D721Med (cell line): ENCODE measurements at regions not wholly inside any gene's neighbourhood (a gene's known extent, or its start where the extent isn't known, plus 50 kb on each side); places are given as distances from the start of the nearest gene placed in this dataset.

Experiments used
- DNase-seq: peaks from one replicate; pipeline ENCODE4 v3.0.0; 2011; ENCODE audit warnings: low spot score; ENCODE audit not compliant: insufficient read length
- FAIRE-seq: peaks from 2 replicates; lab custom pipeline; 2011; peaks lifted over from hg19 to GRCh38; lab: Jason Lieb, UNC
- CTCF ChIP-seq: IDR thresholded peaks from 2 replicates; pipeline ENCODE4 v1.5.1; 2012; ENCODE audit warnings: mild to moderate bottlenecking, control low read depth; ENCODE audit not compliant: insufficient read depth; ENCODE audit errors: missing control alignments

DNA sequence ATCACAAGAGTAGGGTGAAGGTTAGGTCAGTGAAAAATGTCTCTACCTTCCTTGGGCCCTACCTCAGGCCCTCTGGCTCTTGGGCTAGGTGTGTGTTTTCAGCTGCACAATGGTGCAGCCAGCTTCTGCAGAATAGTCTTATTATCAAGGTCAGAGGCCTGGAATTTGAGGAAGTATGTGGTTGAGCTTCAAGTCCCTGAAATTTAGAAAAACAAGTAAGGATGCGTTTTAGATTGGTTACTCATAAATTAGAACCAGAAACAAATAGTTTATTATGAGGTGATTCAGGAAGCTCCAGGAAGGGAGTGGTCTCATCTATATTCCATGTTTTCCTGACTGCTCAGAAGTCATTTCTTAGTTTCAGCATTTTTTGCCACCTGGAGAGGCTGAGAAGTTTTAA is 204.2 kb upstream of the CELF4 start:
- FAIRE-seq, result no peak
- no peak for DNase-seq
- TF ChIP-seq CTCF, result no peak

DNA sequence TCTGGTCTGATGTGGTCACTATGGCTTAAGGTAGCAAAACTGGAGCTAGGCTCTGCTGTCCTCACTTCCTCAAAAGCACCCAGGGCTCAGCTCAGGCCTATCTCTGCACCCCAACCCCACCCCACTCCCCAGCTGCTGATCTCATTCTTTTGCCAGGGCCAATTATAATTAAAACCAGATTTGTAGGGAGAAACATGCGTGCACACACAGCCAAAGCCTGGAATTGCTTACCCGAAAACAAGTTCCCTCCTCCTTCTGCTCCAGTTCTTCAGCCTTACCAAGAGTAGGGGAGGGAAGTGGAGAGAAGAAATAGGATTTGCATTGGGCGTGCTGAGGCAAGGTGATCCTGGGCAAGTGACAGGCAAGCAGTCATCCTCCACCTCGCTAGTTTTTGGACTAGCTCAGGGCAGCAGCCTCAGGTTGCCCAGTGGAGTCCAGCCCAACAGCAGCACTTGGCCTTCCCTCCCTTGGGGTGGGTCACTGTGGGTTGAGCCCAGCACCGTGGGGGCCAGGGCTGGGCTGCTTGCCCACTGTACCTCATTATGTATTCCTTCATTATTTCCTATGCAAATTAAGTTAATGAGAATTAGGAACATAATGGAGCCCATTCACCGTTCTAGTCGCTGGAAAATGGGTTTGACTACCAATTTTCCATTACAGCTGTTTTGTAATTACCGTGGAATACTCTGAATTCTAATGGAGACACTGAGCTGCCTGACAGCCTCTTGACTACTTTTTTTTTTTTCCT is 199.1 kb upstream of the CELF4 start:
- FAIRE-seq (no peak), DNase-seq (no peak)
- no peak for TF ChIP-seq CTCF

- no peak for TF ChIP-seq CTCF
- FAIRE-seq (no peak), DNase-seq (no peak)
These were observed 196.6 kb upstream of the CELF4 start for GRCh38 chr18:37762076-37762621.

- no peak for TF ChIP-seq CTCF
- no peak for FAIRE-seq
These were observed 188.5 kb upstream of the CELF4 start for GRCh38 chr18:37754141-37754540.

GRCh38 chr18:37742436-37742835 is 176.8 kb upstream of the CELF4 start:
- no peak for FAIRE-seq
- no peak for DNase-seq
- TF ChIP-seq CTCF, result no peak

More at GRCh38 chr18:37754141-37754540, 188.5 kb upstream of the CELF4 start:
- DNase-seq, result no peak

DNA sequence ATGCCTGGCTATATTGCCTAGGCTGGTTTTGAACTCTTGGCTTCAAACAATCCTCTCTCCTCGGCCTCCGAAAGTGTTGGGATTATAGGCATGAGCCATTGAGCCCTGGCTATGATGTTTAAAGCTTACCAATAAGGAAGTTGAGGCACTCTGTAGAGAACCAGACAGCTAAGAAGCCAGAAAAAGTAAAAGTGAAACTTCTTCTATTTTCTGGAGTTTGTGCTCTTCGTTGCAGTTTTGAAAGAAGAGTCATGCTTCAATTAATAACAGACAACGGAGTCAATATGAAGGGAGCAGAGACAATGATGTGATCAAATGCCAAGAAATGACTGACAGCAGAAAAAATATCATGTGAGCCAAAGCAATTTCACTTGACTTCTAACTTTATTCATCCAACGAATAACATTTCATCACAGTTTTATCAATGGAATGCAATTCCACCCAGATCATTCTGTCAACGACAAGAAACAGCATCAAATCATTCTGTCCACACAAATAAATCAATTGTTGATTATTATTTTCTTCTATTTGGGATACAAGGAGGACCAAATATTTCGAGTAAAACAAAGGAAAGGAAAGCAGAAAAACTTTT is 175.5 kb upstream of the CELF4 start:
- peak; percentile 60 for FAIRE-seq
- no peak for DNase-seq
- no peak for TF ChIP-seq CTCF

DNA sequence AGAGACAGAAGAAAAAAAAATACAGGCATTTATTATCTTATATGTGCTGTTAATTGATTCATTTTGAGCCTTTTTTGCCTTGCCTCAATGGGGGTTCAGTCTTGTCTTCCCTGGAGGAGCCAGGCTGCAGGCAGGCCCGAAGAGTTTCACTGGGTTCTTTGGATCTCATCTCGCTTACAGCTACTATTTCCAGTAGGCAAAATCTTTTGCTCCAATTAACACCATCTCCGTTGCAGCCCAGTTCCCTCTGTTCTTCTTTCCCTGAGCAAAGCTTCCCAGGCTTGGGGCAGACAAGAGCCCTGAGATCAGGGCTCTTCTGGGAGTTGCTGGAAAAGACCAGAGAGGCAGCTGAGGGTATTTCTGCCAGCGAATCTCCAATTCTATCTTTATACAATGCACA is 168.8 kb upstream of the CELF4 start:
- TF ChIP-seq CTCF, result no peak
- FAIRE-seq (no peak), DNase-seq (no peak)
